Adrenal gland (tissue), 9 donors: ENCODE measurements at regions not wholly inside any gene's neighbourhood (a gene's known extent, or its start where the extent isn't known, plus 50 kb on each side); places are given as distances from the start of the nearest gene placed in this dataset.

Experiments
- DNase-seq, 7 donors: peaks; one replicate each; pipeline ENCODE4 v3.0.0-alpha.2; 2019 to 2020
- H3K27ac ChIP-seq, 5 donors: fragments of 200-600 bp; sonication (generic) in 4 of 5; 1 replicate in 3 of 5; 2 replicates in 2 of 5; pipeline versions ENCODE4 v1.5.1 to v1.8.0; 2016 to 2020; ENCODE audit warnings: mild to moderate bottlenecking in 1 of 5
- H3K27me3 ChIP-seq: fragments of 200-600 bp; 2 replicates; pipeline ENCODE4 v1.8.0; 2021
- H3K36me3 ChIP-seq, 2 donors: fragments of 200-600 bp; replicated peaks in 1 of 2; 1 replicate in 1 of 2; 2 replicates in 1 of 2; pipeline versions ENCODE4 v1.5.1 to v1.8.0; 2018 to 2022
- H3K4me1 ChIP-seq, 2 donors: fragments of 200-600 bp; replicated peaks in 1 of 2; 1 replicate in 1 of 2; 2 replicates in 1 of 2; pipeline versions ENCODE4 v1.5.1 to v1.8.0; 2018 to 2021
- H3K4me3 ChIP-seq, 4 donors: fragments of 200-600 bp; sonication (generic) in 3 of 4; one replicate each; pipeline ENCODE4 v1.5.1; 2016 to 2018
- H3K9me3 ChIP-seq, 3 donors: fragments of 200-600 bp; sonication (generic) in 1 of 3; replicated peaks in 1 of 3; 1 replicate in 2 of 3; 2 replicates in 1 of 3; pipeline versions ENCODE4 v1.5.1 to v1.8.0; 2016 to 2021
- CTCF ChIP-seq, 6 experiments: fragments of 450-650 bp in 4 of 6; fragments of 200-600 bp in 2 of 6; sonication (generic) in 1 of 6; IDR thresholded peaks; 1 replicate in 5 of 6; 2 replicates in 1 of 6; pipeline versions ENCODE4 v1.5.1 to v1.8.0; 2016 to 2021; ENCODE audit warnings: antibody characterized with exemption in 6 of 6, mild to moderate bottlenecking in 2 of 6, moderate library complexity in 1 of 6
- POLR2A ChIP-seq, 2 donors: fragments of 450-650 bp; IDR thresholded peaks; one replicate each; pipeline ENCODE4 v1.6.1; 2017; ENCODE audit warnings: antibody characterized with exemption in 2 of 2, mild to moderate bottlenecking in 2 of 2, moderate library complexity in 1 of 2
- WGBS, 4 donors: extraction: QIAGEN DNeasy Blood & Tissue Kit in 2 of 4; methylation state at CpG; one replicate each; pipeline versions ENCODE4 v1.1.5 to v1.1.7; 2013 to 2017; 5-methylcytosine and 5-hydroxymethylcytosine counted together
- intact Hi-C, 2 donors: fragments of 100-400 bp; cut with DNase I; formaldehyde crosslinking; loops; one replicate each; pipeline versions ENCODE4 v1.14.1 to v1.15.0; 2022 to 2023
- donor health status: healthy with polysubstance abuse.
- donor health status: Bipolar disorder and iron deficiency.
- donor health status: DM: yes; HTN: yes; CAD: no.
- donor health status: DM: no; HTN: no; CAD: no.
- donor health status: DM: no; HTN: no; CAD: no.

GRCh38 chr13:39856714-39857113, 201.3 kb downstream of the COG6 start:
- WGBS, 4 donors: 73 to 90% (median 82%) methylated on average over 6 to 8 of the region's 8 CpGs
- intact Hi-C loops: no loop called here
- Histone ChIP-seq H3K27me3 (no peaks in the 10 kb centered on the region), H3K4me3 (no peak overlapping the region), H3K27ac (no peak overlapping the region), H3K36me3 (no peaks in the 10 kb centered on the region), H3K9me3 (no peaks in the 10 kb centered on the region), H3K4me1 (no peaks in the 10 kb centered on the region)
- no peak for TF ChIP-seq POLR2A (IDR thresholded peaks at IDR 0.05)
- TF ChIP-seq CTCF (IDR thresholded peaks at IDR 0.05): no peak
- DNase-seq: no peak

DNA sequence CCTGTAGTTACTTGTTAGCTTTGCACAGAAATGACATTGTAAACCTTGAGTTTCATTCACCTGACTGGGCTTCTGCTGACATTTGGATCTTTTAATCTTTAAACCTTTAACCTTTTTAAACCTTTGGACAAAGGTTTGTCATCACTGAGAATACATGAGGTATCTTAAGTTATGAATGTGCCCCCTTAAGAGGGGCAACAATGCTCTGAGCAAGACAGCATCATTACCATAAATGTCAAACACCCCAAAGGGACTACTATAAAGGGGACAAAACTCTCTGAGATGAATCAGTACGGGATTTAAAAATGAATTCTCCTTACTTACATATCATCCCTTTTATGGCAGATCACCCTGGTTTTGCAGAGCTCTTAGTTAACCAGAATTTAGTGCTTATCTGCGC, 203.3 kb downstream of the COG6 start:
- Histone ChIP-seq H3K36me3 (no peaks in the 10 kb centered on the region), H3K4me1 (no peaks in the 10 kb centered on the region), H3K4me3 (no peak overlapping the region), H3K27ac (no peak overlapping the region), H3K27me3 (no peaks in the 10 kb centered on the region), H3K9me3 (no peaks in the 10 kb centered on the region)
- DNase-seq: no peak
- TF ChIP-seq CTCF (IDR thresholded peaks at IDR 0.05): no peak
- TF ChIP-seq POLR2A (IDR thresholded peaks at IDR 0.05): no peak
- intact Hi-C loops: no loop called here
- 71 to 80% (median 78%) methylated on average over 2 of the region's 2 CpGs for WGBS, 4 donors

- 74 to 88% (median 86%) methylated on average over 3 of the region's 3 CpGs for WGBS, 4 donors
Measured at GRCh38 chr13:39859898-39860297, 204.4 kb downstream of the COG6 start.

DNA sequence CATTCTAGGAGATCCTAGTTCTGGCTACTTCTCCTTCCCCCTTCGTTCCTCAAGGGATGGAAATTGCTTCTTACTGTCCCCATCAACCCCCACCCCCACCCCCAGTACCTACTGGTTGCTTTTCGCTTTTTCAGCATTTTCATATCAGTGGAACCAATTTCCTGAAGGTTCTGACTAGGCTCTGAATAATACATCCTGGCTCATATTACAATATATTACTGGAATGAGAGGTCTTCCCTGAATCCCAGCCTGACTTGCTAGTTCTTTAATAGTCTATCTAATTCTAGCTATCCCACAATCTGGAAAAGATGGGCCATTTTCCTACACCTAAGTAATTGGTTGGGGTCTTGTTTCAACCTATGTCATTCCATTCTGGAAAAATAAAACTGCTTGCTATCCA, 207.4 kb downstream of the COG6 start:
- WGBS, 4 donors: 65 to 84% (median 73%) methylated on average over 2 of the region's 2 CpGs
- no peaks in the 10 kb centered on the region for H3K4me1 ChIP-seq
- H3K36me3 ChIP-seq: no peaks in the 10 kb centered on the region
- no peak for DNase-seq
- H3K4me3 ChIP-seq: no peak overlapping the region
- intact Hi-C loops: no loop called here
- TF ChIP-seq CTCF (IDR thresholded peaks at IDR 0.05): no peak
- H3K9me3 ChIP-seq: no peaks in the 10 kb centered on the region
- no peak overlapping the region for H3K27ac ChIP-seq
- H3K27me3 ChIP-seq: no peaks in the 10 kb centered on the region

More at GRCh38 chr13:39859898-39860297, 204.4 kb downstream of the COG6 start:
- Histone ChIP-seq H3K36me3 (no peaks in the 10 kb centered on the region), H3K27ac (no peak overlapping the region), H3K27me3 (no peaks in the 10 kb centered on the region), H3K4me1 (no peaks in the 10 kb centered on the region), H3K9me3 (no peaks in the 10 kb centered on the region), H3K4me3 (no peak overlapping the region)
- no peak for DNase-seq
- TF ChIP-seq CTCF (IDR thresholded peaks at IDR 0.05) (no peak), POLR2A (IDR thresholded peaks at IDR 0.05) (no peak)
- intact Hi-C loops: no loop called here
